HL-60 (cell line): ENCODE measurements at regions not wholly inside any gene's neighbourhood (a gene's known extent, or its start where the extent isn't known, plus 50 kb on each side); places are given as distances from the start of the nearest gene placed in this dataset.

ENCODE experiments used
- CTCF ChIP-seq: IDR thresholded peaks from one replicate; pipeline ENCODE4 v1.5.1; 2011; ENCODE audit warnings: low read length, control low read depth, inconsistent platforms; ENCODE audit not compliant: insufficient read depth
- REST ChIP-seq: IDR thresholded peaks from 2 replicates; pipeline ENCODE4 v1.6.1; 2012; ENCODE audit warnings: low read depth; ENCODE audit not compliant: insufficient replicate concordance

GRCh38 chr20:23144856-23145255 is 58.7 kb upstream of the CD93 start:
- TF ChIP-seq REST (no peak), CTCF (no peak)
